Tibial nerve (tissue), 4 donors: ENCODE measurements at regions not wholly inside any gene's neighbourhood (a gene's known extent, or its start where the extent isn't known, plus 50 kb on each side); places are given as distances from the start of the nearest gene placed in this dataset.

ENCODE experiments used
- DNase-seq, 2 donors: peaks; one replicate each; pipeline ENCODE4 v3.0.0-alpha.2; 2019; ENCODE audit warnings: low spot score in 2 of 2
- H3K27ac ChIP-seq, 4 donors: fragments of 200-600 bp; sonication (generic) in 3 of 4; one replicate each; pipeline ENCODE4 v1.5.1; 2017 to 2019; ENCODE audit warnings: mild to moderate bottlenecking in 1 of 4
- H3K27me3 ChIP-seq, 2 donors: fragments of 200-600 bp; sonication (generic) in 1 of 2; one replicate each; pipeline versions ENCODE4 v1.5.1 to v1.6.0; 2017 to 2019
- H3K36me3 ChIP-seq, 3 donors: fragments of 200-600 bp; sonication (generic); one replicate each; pipeline ENCODE4 v1.5.1; 2018 to 2019
- H3K4me1 ChIP-seq, 4 donors: fragments of 200-600 bp; sonication (generic) in 3 of 4; one replicate each; pipeline ENCODE4 v1.5.1; 2017 to 2019
- H3K4me3 ChIP-seq, 4 donors: fragments of 200-600 bp; sonication (generic) in 3 of 4; one replicate each; pipeline ENCODE4 v1.5.1; 2017 to 2019; ENCODE audit warnings: mild to moderate bottlenecking in 1 of 4, moderate library complexity in 1 of 4
- H3K9me3 ChIP-seq, 4 donors: fragments of 200-600 bp; sonication (generic) in 3 of 4; one replicate each; pipeline ENCODE4 v1.5.1; 2017 to 2019
- EP300 ChIP-seq, 2 donors: sonication (generic); formaldehyde crosslinking; IDR thresholded peaks; one replicate each; pipeline ENCODE4 v1.6.1; 2017; ENCODE audit warnings: antibody characterized with exemption in 2 of 2, mild to moderate bottlenecking in 1 of 2
- POLR2A ChIP-seq, 2 donors: fragments of 450-650 bp; IDR thresholded peaks; one replicate each; pipeline ENCODE4 v1.6.1; 2017; ENCODE audit warnings: antibody characterized with exemption in 2 of 2, mild to moderate bottlenecking in 2 of 2, moderate library complexity in 2 of 2
- WGBS, 2 donors: methylation state at CpG; one replicate each; pipeline ENCODE4 v1.1.5; 2018; 5-methylcytosine and 5-hydroxymethylcytosine counted together
- TF ChIP-seq, protein P1 (sequence below), 5 experiments: fragments of 200-600 bp in 3 of 5; fragments of 450-650 bp in 2 of 5; sonication (generic) in 3 of 5; IDR thresholded peaks; one replicate each; pipeline ENCODE4 v1.5.1; 2016 to 2019; ENCODE audit warnings: antibody characterized with exemption in 5 of 5, mild to moderate bottlenecking in 3 of 5, moderate library complexity in 2 of 5

DNA sequence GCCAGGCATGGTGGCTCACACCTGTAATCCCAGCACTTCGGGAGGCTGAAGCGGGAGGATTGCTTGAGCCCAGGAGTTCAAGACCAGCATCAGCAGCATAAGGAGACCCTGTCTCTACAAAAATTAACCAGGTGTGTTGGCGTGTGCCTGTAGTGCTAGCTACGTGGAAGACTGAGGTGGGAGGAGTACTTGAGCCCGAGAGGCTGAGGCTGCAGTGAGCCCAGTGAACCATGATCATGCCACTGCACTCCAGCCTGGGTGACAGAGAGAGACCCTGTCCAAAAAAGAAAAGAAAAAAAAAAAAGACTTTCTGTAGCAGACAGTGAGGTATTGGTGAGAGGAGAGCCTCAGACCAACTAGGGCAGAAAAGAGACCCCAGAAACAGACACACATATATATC is 263.8 kb downstream of the XXYLT1 start:
- Histone ChIP-seq H3K27me3 (no peaks in the 10 kb centered on the region), H3K4me1 (peaks cover 0 to 21% (median 8%) of the 10 kb centered on the region in 4 donors), H3K27ac (no peak overlapping the region), H3K4me3 (no peak overlapping the region), H3K36me3 (no peaks in the 10 kb centered on the region), H3K9me3 (no peaks in the 10 kb centered on the region)
- DNase-seq = no peak
- TF ChIP-seq POLR2A (IDR thresholded peaks at IDR 0.05) = no peak
- TF ChIP-seq EP300 (IDR thresholded peaks at IDR 0.05) = no peak
- TF ChIP-seq, protein P1, sequence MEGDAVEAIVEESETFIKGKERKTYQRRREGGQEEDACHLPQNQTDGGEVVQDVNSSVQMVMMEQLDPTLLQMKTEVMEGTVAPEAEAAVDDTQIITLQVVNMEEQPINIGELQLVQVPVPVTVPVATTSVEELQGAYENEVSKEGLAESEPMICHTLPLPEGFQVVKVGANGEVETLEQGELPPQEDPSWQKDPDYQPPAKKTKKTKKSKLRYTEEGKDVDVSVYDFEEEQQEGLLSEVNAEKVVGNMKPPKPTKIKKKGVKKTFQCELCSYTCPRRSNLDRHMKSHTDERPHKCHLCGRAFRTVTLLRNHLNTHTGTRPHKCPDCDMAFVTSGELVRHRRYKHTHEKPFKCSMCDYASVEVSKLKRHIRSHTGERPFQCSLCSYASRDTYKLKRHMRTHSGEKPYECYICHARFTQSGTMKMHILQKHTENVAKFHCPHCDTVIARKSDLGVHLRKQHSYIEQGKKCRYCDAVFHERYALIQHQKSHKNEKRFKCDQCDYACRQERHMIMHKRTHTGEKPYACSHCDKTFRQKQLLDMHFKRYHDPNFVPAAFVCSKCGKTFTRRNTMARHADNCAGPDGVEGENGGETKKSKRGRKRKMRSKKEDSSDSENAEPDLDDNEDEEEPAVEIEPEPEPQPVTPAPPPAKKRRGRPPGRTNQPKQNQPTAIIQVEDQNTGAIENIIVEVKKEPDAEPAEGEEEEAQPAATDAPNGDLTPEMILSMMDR (IDR thresholded peaks at IDR 0.05) = no peak
- 96% methylated on average over 5 of the region's 5 CpGs for WGBS, 2 donors

DNA sequence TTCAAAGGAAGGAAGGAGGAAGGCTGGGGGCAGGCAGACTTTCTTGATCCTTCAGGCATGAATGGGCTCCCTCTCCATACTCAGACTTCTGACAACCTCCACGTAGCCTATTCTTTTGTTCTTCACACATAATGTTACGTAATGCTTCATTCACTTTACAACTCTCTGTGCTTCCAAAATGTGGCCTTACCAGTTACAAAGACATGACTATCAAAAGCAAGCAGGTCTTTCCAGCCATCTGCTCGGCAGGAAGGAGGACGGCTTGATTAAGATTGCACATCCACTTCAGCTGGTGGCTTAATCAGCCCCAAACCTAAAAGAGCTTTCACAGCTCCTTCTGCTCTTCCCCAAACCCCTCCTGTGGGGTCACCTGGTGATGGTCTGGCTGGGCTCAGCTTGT is 263.2 kb downstream of the XXYLT1 start:
- Histone ChIP-seq H3K4me3 (no peak overlapping the region), H3K4me1 (peaks cover 0 to 14% (median 5%) of the 10 kb centered on the region in 4 donors), H3K9me3 (no peaks in the 10 kb centered on the region), H3K27me3 (no peaks in the 10 kb centered on the region), H3K27ac (no peak overlapping the region), H3K36me3 (no peaks in the 10 kb centered on the region)
- 63 to 66% methylated on average over 4 of the region's 4 CpGs for WGBS, 2 donors
- TF ChIP-seq EP300 (IDR thresholded peaks at IDR 0.05) (no peak), POLR2A (IDR thresholded peaks at IDR 0.05) (no peak)
- TF ChIP-seq, protein P1 (IDR thresholded peaks at IDR 0.05) = no peak
- no peak for DNase-seq

- DNase-seq = no peak
- Histone ChIP-seq H3K9me3 (no peaks in the 10 kb centered on the region), H3K4me1 (peaks cover 0 to 4% (median 0%) of the 10 kb centered on the region in 4 donors), H3K36me3 (no peaks in the 10 kb centered on the region), H3K27ac (no peak overlapping the region), H3K27me3 (no peaks in the 10 kb centered on the region), H3K4me3 (no peak overlapping the region)
- TF ChIP-seq POLR2A (IDR thresholded peaks at IDR 0.05) = no peak
- TF ChIP-seq, protein P1 (IDR thresholded peaks at IDR 0.05) = no peak
- TF ChIP-seq EP300 (IDR thresholded peaks at IDR 0.05) = no peak
- 82 to 87% methylated on average over 6 of the region's 6 CpGs for WGBS, 2 donors
Measured at GRCh38 chr3:195008816-195009215, 262.1 kb downstream of the XXYLT1 start.

DNA sequence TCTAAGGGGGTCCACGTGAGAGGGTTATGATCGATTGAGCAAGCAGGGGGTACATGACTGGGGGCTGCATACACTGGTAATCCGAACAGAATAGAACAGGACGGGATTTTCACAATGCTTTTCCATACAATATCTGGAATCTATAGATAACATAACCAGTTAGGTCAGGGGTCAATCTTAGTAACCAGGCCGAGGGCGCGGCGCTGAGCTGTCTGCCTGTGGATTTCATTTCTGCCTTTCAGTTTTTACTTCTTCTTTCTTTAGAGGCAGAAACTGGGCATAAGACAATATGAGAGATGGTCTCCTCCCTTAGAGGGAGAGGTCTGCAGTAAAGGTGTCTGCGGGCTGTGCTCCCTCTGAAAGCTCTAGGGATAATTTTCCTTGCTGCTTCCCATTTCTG is 261.3 kb downstream of the XXYLT1 start:
- 85 to 87% methylated on average over 9 of the region's 9 CpGs for WGBS, 2 donors
- Histone ChIP-seq H3K27ac (no peak overlapping the region), H3K27me3 (no peaks in the 10 kb centered on the region), H3K4me1 (no peaks in the 10 kb centered on the region), H3K9me3 (no peaks in the 10 kb centered on the region), H3K4me3 (no peak overlapping the region), H3K36me3 (no peaks in the 10 kb centered on the region)
- no peak for DNase-seq
- TF ChIP-seq, protein P1 (IDR thresholded peaks at IDR 0.05) = no peak
- TF ChIP-seq EP300 (IDR thresholded peaks at IDR 0.05) = no peak

GRCh38 chr3:195010551-195011100 is 260.3 kb downstream of the XXYLT1 start:
- H3K36me3 ChIP-seq = no peaks in the 10 kb centered on the region
- no peak overlapping the region for H3K4me3 ChIP-seq
- no peak overlapping the region for H3K27ac ChIP-seq
- no peak for DNase-seq
- no peaks in the 10 kb centered on the region for H3K9me3 ChIP-seq
- H3K4me1 ChIP-seq = no peaks in the 10 kb centered on the region
- H3K27me3 ChIP-seq = no peaks in the 10 kb centered on the region
- 91 to 95% methylated on average over 10 of the region's 10 CpGs for WGBS, 2 donors
- TF ChIP-seq, protein P1 (IDR thresholded peaks at IDR 0.05) = no peak
- TF ChIP-seq POLR2A (IDR thresholded peaks at IDR 0.05) (no peak), EP300 (IDR thresholded peaks at IDR 0.05) (no peak)
